ENCODE measurements at regions not wholly inside any gene's neighbourhood (a gene's known extent, or its start where the extent isn't known, plus 50 kb on each side); places are given as distances from the start of the nearest gene placed in this dataset.

GRCh38 chr16:73233329-73233765 is 185.4 kb upstream of the ZFHX3 start:
- POLR2A ChIA-PET (ENCODE audit: unreplicated experiment), result no interaction called here
- Histone ChIP-seq H3K9me2 (replicated peaks; ENCODE audit: low read length) (no peaks in the 10 kb centered on the region), H3K27ac (ENCODE audit: low read length) (no peak overlapping the region), H2AFZ (ENCODE audit: low read length) (no peak overlapping the region), H3K9me3 (ENCODE audit: low read length) (no peaks in the 10 kb centered on the region), H3K4me2 (ENCODE audit: low read length) (no peak overlapping the region), H3K9ac (ENCODE audit: low read length) (no peak overlapping the region), H3K36me3 (ENCODE audit: low read depth, low read length) (no peaks in the 10 kb centered on the region), H4K20me1 (ENCODE audit: low read length) (no peaks in the 10 kb centered on the region), H3K4me1 (ENCODE audit: insufficient read depth, low read length) (peaks cover 5% of the 10 kb centered on the region; the same call in 1 of the 2 replicates), H3F3A (ENCODE audit: low read length, unreplicated experiment) (no peaks in the 10 kb centered on the region), H3K27me3 (ENCODE audit: low read length) (peaks cover 33% of the 10 kb centered on the region), H3K4me3 (ENCODE audit: low read length) (no peak overlapping the region), H3K79me2 (ENCODE audit: low read length) (no peaks in the 10 kb centered on the region)
- no TSS peak for BruUV-seq (replicated peaks)
- DNase-seq (no peak), ATAC-seq (no peak)
- TF ChIP-seq CTCF (conservative IDR thresholded peaks at IDR 0.05; ENCODE audit: low read depth, low read length) (no peak), EZH2phosphoT487 (IDR thresholded peaks at IDR 0.05; ENCODE audit: borderline replicate concordance, low read length) (no peak), EZH2 (IDR thresholded peaks at IDR 0.05; ENCODE audit: low read length, unreplicated experiment) (no peak)
- intact Hi-C loops (cut with micrococcal nuclease), result no loop called here
- CTCF ChIA-PET, result no interaction called here

- Histone ChIP-seq H3K36me3 (ENCODE audit: low read depth, low read length) (no peaks in the 10 kb centered on the region), H4K20me1 (ENCODE audit: low read length) (no peaks in the 10 kb centered on the region), H3K9ac (ENCODE audit: low read length) (no peak overlapping the region), H3K4me3 (ENCODE audit: low read length) (no peak overlapping the region), H3K79me2 (ENCODE audit: low read length) (no peaks in the 10 kb centered on the region), H3K9me3 (ENCODE audit: low read length) (no peaks in the 10 kb centered on the region), H3K27me3 (ENCODE audit: low read length) (peaks cover 27% of the 10 kb centered on the region), H3K4me1 (ENCODE audit: insufficient read depth, low read length) (peaks cover 5% of the 10 kb centered on the region; the same call in 1 of the 2 replicates), H3K27ac (ENCODE audit: low read length) (no peak overlapping the region), H3K4me2 (ENCODE audit: low read length) (no peak overlapping the region), H2AFZ (ENCODE audit: low read length) (no peak overlapping the region), H3F3A (ENCODE audit: low read length, unreplicated experiment) (no peaks in the 10 kb centered on the region), H3K9me2 (replicated peaks; ENCODE audit: low read length) (no peaks in the 10 kb centered on the region)
- intact Hi-C loops (cut with micrococcal nuclease), result no loop called here
- peak; percentile 7 for DNase-seq
- ChIA-PET POLR2A (ENCODE audit: unreplicated experiment) (no interaction called here), CTCF (no interaction called here)
- TF ChIP-seq CTCF (conservative IDR thresholded peaks at IDR 0.05; ENCODE audit: low read depth, low read length) (no peak), EZH2 (IDR thresholded peaks at IDR 0.05; ENCODE audit: low read length, unreplicated experiment) (no peak), EZH2phosphoT487 (IDR thresholded peaks at IDR 0.05; ENCODE audit: borderline replicate concordance, low read length) (no peak)
- ATAC-seq, result no peak
- no TSS peak for BruUV-seq (replicated peaks)
Measured at GRCh38 chr16:73232555-73233328, 184.8 kb upstream of the ZFHX3 start.

GRCh38 chr16:73231944-73232554 is 184.1 kb upstream of the ZFHX3 start:
- Histone ChIP-seq H3K4me3 (ENCODE audit: low read length) (no peak overlapping the region), H3K4me2 (ENCODE audit: low read length) (no peak overlapping the region)
- POLR2A ChIA-PET (ENCODE audit: unreplicated experiment), result no interaction called here

More at GRCh38 chr16:73231944-73232554, 184.1 kb upstream of the ZFHX3 start:
- Histone ChIP-seq H3K9ac (ENCODE audit: low read length) (no peak overlapping the region), H3K36me3 (ENCODE audit: low read depth, low read length) (no peaks in the 10 kb centered on the region), H3K9me2 (replicated peaks; ENCODE audit: low read length) (no peaks in the 10 kb centered on the region), H3K9me3 (ENCODE audit: low read length) (no peaks in the 10 kb centered on the region), H3K27me3 (ENCODE audit: low read length) (peaks cover 25% of the 10 kb centered on the region), H2AFZ (ENCODE audit: low read length) (no peak overlapping the region), H3K79me2 (ENCODE audit: low read length) (no peaks in the 10 kb centered on the region), H4K20me1 (ENCODE audit: low read length) (no peaks in the 10 kb centered on the region), H3K27ac (ENCODE audit: low read length) (no peak overlapping the region), H3F3A (ENCODE audit: low read length, unreplicated experiment) (no peaks in the 10 kb centered on the region), H3K4me1 (ENCODE audit: insufficient read depth, low read length) (peaks cover 5% of the 10 kb centered on the region; the same call in 1 of the 2 replicates)
- intact Hi-C loops (cut with micrococcal nuclease), result no loop called here
- CTCF ChIA-PET, result no interaction called here
- BruUV-seq (replicated peaks), result no TSS peak
- DNase-seq (no peak), ATAC-seq (no peak)
- no peak for TF ChIP-seq EZH2 (IDR thresholded peaks at IDR 0.05; ENCODE audit: low read length, unreplicated experiment)
- no peak for TF ChIP-seq CTCF (conservative IDR thresholded peaks at IDR 0.05; ENCODE audit: low read depth, low read length)
- no peak for TF ChIP-seq EZH2phosphoT487 (IDR thresholded peaks at IDR 0.05; ENCODE audit: borderline replicate concordance, low read length)

Data from PC-3 (cell line).